Activated gamma-delta T cell treated with Interleukin-2 at 50 U/mL for 16 hours (primary cell): ENCODE measurements at regions not wholly inside any gene's neighbourhood (a gene's known extent, or its start where the extent isn't known, plus 50 kb on each side); places are given as distances from the start of the nearest gene placed in this dataset.
"Not testable (repeated sequence)": the region's sequence is repeated elsewhere in the genome, so short reads cannot be mapped to it uniquely, and the experiment has no call there.

Experiments used
- DNase-seq: peaks from one replicate; pipeline ENCODE4 v3.0.0-alpha.2; 2020

DNA sequence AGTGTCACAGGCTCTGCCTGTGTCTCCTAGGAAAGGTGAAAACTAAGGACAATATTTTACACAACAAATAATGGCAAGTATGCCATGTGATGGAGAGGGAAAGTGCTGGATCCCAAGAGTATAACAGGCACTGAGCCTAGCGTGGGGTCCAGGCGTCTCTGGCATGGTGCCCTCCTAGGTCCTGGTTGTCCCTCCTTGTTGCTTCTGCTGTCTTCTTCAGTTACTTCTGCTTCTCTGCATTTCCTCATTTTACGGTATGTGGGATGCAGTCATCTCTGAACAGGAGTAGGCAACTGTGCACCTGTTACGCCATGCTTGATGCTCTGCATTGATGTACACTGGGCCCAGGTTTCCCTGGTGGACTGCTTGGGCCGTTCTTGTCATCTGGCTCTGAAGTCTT is 1480.8 kb downstream of the FOXD4L5 start:
- not testable (repeated sequence) for DNase-seq

DNA sequence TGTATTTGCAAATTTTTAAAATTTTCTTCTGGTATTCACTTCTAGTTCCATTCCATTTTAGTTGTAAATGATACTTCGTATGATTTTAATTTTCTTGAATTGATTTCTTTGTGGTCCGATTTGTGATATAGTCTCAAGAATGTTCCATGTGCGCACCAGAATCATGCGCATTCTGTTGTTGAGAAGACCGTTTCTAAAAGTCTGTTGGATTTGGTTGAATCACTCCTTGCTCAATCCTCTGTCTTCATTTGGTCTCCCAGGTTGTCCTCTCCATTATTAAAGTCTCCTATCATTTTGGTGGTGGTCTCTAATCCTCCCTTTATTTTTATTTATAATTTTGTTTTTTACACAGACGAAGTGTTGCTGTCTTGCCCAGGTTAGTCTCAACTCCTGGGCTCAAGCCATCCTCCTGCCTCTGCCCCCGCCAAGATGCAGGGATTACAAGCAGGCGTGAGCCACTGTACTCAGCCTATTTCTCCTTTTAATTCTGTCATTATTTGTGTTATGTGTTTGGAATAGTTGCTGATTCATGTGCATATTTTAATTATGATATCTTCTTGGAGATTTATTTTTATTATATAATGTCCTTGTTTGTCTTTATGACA is 1490.8 kb downstream of the FOXD4L5 start:
- DNase-seq = not testable (repeated sequence)

DNA sequence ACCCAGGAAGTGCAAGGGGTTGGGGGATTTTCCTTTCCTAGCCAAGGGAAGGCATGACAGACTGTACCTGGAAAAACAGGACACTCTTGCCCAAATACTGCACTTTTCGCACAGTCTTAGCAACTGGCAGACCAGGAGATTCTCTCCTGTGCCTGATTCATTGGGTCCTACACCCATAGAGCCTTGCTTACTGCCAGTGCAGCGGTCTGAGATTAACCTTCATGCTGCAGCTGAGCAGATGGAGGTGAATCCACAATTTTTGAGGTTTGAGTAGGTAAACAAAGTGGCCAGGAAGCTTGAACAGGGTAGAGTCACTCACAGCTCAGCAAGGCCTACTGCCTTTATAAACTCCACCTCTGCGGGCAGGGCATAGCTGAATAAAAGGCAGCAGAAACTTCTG is 1497.6 kb downstream of the FOXD4L5 start:
- not testable (repeated sequence) for DNase-seq

DNA sequence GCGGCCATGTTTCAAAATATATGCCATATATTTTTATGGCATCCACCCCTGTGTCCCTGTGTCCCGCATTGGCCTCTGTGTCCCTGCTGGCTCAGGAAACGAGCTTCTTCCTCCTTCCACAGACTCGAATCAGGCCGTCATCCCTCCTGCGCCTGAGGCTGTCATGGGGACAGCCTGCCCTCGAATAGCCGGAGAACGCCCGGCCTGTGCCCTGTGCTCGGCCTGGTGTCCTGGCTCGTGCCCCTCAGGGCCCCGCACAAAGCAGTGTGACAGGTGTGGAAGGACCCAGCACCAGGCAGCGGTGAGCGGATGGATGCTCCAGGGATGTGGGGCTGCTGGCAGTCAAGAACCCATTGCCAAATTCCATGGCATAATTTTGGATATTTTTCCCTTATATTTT is 1500.0 kb downstream of the FOXD4L5 start:
- DNase-seq = not testable (repeated sequence)

DNA sequence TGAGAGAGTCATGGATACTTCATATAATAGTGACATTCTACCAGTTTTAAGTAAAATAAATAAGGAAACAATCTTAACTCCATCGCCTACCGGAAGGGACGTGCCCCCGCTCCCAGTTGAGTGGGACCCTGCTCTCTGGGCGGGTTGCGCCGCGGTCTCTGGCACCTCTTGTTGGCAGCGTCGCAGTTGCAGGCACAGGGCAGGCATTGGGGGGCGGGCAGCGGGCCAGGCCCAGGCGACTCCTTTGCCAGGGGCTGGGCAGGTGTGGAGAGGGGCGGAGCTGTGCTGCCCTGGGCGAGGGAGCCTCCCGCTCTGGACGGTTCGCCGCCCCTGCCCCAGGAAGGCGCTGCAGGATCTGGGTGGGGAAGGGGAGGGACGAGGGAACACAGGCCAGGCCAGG is 1500.6 kb downstream of the FOXD4L5 start:
- not testable (repeated sequence) for DNase-seq

DNA sequence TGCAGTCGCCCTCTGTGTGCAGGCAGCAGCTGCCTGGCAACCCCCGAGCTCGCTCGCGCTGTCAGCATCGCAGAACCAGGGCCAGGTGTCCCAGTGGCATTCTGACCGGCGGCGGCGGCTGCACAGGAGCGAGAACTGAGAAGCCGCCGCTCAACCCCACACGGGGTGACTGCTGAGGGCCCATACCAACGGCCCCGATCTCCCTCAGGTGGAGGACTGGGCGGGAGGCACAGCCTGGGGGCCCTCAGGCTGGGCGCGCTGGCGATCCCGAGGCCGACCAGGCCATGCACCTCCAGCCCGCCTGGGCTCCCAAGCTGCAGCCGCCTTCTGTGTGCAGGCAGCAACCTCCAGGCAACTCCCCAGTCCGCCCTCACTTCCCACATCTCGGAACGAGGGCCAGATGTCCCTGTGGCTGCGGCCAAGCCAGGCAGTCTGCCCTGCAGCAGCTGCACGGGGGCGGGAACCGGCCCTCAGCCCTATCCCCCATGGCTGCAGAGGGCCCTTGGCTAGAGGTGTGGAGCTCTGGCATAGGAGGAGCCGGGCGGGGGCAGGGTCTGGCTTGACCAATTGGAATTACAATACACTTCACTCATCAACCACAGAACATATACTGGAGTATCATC is 1503.1 kb downstream of the FOXD4L5 start:
- not testable (repeated sequence) for DNase-seq

DNA sequence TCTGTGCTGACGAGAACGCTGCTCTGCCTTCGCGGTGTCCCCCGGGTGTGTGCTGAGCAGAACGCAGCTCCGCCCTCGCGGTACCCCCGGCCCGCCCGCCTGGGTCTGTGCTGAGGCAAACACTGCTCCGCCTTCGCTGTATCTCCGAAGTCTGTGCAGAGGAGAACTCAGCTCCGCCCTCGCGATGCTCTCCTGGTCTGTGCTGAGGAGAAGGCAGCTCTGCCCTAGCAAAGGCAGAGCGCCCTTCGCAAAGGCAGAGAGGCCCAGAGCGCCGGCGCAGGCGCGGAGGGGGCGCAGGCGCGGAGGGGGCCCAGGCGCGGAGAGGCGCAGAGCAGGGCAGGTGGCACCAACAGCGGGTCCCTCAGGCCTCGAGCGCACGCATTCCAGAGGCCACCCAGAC is 1503.6 kb downstream of the FOXD4L5 start:
- DNase-seq = not testable (repeated sequence)

DNA sequence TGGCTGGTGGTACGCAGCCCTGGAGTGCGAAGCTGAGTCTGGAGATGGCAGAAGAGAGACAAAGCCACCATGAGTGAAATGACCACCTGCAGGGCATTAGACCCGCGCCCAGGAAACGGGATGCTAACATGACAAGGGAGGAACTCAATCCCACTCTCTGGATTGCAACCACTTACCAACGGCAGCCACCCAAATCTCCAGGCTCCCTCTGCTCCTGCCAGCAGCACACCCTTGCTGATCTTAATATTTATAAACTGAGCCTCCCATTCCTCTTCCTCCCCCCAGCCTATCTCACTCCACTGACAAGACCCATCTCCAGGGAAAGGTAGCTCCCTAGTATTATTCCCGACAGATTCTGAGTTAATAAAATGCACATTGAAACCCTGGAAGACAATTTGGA is 1508.8 kb downstream of the FOXD4L5 start:
- DNase-seq = not testable (repeated sequence)

DNA sequence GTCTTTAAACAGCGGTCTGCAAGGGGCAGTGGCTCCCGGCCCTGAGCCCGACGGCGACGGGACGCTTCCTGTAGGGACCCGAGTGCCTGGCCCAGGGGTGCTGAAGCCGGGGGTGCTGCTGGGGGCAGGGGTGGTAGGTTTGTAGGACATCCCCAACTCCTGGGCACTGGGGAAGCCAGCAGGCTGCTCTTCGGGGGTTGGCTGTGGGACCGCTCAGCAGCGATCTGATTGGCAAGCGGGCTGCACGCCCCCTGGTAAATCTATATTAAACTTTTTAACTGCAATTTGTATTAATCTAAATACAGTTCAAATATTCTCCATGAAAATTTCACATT is 1510.0 kb downstream of the FOXD4L5 start:
- not testable (repeated sequence) for DNase-seq

DNA sequence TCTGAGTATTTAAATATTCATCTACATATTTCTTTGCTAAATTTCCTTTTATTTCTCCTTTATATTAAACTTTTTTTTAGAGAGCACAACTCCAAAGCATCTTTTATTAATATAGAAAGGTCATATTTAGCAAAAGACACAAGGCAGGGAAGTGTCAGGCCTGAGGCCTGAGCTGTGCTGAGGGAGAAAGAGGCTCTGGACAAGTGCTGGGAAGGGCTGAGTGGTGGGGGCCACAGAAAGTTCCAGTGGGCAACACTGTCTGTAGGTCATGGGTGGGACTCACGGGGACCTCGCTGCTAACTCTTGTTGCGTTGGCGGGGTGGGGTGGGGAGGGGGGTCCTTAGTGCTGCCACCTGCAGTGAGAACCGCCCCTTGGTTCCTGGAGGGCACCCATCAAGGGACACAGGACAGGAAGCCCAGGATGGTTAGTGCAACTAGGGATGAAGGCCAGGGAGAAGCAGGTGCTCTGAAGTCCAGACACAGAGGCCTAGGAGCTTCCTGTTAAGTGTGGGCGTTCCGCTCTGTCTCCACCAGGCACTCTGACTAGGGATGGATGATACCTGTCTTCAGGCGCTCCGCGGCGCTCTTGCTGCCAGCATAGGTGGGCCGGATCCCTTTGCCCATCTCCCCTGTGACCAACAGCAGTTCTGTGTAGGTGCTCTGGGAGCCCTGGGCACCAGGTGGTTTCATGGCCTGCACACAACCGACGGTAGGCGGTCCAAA is 1510.5 kb downstream of the FOXD4L5 start:
- DNase-seq = not testable (repeated sequence)

DNA sequence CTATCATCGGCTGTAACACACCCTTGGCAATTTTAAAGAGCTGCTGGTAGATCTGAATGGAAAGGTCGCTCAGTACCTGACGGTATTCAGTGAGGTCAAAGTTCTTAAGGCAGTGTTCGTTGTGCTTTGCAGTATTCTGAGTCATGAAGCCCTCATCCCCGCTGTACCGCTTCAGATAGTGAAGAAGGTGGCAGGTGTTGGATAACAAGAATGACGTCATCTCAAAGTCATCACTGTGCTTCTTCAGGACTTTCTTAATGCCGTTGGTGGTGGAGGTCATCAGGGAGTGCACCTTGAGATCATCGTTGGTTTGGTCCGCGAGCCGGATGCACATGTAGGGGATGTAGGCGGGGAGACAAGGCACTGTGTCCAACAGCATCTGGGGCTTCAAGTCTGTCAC is 1522.8 kb downstream of the FOXD4L5 start:
- DNase-seq = not testable (repeated sequence)

DNA sequence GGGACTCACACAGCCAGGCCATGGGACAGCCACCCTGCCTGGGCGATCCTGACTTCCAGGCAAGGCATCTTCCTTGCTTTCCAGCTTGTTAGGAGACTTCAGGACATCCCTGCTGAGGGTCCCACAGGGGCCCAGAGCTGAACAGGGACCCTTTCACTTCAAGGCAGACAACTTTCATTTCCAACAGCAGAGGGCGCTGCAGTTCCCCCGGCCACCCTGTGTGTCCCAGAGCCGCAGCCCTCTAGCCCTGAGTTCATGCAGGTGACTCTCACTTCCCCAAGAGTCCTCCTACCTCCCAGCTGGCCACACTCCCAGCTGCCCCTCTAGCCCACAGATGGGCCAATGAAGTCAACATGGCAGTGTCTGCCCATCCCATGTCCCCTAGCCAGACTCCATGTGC is 1556.0 kb downstream of the FOXD4L5 start:
- not testable (repeated sequence) for DNase-seq

DNA sequence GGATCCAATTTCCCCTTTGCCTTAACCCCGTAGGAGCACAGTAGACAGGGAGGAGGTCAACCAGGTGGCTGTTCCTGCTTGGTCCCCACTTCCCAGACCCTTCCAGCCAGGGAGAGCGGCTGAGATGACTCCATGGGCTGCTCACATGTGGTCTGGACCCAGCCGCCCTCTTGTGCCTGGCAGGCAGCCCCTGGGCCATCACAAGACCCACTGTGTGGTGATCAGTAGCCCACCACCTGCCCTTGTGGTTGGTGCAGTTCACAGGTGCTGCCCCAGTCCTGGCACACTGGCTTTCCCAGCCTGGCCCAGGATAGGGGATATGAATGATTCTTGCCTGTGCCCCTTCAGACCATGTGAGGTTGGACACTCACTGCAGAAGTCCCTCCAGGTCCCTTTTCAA is 1556.7 kb downstream of the FOXD4L5 start:
- DNase-seq = no peak

DNA sequence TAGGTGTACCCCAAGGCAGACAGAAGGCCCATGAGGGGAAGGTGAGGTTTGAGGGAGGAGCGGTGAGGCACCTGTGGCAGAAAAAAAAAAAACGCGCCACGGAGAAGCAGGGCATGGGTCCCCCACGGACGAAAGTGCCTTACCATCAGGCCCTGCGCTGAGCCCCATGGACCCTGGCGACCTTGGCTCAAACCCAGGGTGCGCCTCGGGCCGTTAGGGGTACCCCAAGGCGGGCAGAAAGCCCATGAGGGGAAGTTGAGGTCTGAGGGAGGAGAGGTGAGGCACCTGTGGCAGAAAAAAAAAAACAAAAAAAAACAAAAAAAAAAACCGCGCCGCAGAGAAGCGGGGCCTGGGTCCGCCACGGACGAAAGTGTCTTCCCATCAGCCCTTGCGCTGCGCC is 1576.7 kb downstream of the FOXD4L5 start:
- not testable (repeated sequence) for DNase-seq

DNA sequence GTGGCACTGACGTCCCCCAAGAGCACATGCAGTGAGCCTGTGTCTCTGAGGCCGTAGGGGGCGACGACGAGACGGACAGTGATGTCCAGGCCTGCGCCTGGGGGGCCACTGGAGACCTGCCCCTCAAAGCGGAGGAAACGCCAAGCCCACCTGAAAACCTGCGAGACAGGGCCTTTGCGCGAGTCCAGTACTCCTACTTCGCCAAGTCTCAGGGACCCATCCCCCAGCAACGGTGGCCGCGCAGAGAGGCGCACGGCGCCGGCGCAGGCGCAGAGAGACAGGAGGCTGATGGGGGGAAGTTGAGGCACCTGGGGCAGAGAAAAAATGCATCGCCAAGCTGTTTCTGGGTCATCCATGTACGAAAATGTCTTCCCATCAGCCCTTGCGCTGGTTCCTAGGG is 1580.6 kb downstream of the FOXD4L5 start:
- not testable (repeated sequence) for DNase-seq

DNA sequence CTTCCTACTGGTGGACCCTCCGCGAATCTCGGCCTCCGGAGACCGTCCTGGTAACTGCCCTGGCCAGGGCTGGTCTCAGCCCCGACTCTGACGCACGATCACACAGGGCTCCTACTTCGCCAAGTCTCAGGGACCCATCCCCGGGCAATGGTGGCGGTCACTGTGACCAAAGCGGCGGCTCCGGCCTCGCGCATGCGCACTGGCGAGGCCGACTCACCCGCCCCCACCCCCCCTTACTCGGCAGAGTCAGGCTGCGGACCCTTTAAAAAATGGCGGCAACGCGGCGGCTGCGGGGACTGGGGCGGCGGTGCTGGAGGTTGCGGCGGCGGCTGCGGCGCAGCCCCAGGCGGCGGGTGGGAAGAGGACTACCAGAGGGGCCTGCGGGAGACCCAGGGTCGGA is 1581.3 kb downstream of the FOXD4L5 start:
- peak; percentile 21 for DNase-seq

DNA sequence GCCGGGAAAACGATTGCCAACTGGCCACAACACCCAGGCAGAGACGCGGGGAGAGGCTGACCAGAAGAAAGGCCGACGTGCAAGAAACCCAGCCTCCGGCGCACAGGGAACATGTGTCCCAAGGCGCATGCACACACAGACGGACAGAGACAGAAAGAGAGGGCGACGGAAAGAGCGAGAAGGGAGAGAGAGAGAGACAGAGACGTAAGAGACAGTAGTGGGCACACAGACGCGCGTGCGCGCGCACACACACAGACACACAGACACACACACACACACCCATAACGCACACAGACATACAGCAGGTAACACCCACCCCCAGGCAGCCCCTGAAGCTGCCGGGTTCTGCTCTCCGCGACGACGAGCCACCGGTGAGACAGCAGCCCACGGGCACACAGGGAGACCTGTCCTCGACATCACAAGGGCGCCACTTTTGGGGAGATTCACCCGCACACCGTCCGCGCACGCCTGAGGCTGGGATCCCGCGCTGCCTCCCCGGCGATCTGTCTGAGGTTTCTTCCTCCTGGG is 1581.8 kb downstream of the FOXD4L5 start:
- not testable (repeated sequence) for DNase-seq
